ENCODE measurements at regions not wholly inside any gene's neighbourhood (a gene's known extent, or its start where the extent isn't known, plus 50 kb on each side); places are given as distances from the start of the nearest gene placed in this dataset.

DNA sequence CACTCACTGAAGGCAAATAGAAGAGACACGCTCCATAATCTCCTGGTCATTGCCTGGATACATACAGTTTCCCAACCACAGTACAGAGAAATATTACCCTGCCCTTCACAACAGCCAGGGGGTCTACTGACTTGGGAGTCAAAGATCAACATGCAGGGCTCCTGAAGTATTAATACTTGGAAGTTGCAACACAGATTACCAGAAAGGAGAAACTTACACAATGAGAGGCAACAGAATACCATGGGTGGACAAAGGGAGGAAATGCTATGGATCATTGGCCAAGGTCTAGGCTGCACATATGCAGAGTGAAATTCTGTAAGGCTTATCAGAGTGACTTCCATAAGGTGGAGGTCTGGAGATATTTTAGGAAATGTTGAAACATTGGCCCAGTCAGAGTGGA is 267.9 kb upstream of the FAT3 start:
- DNase-seq (ENCODE audit: low spot score): no peak

DNA sequence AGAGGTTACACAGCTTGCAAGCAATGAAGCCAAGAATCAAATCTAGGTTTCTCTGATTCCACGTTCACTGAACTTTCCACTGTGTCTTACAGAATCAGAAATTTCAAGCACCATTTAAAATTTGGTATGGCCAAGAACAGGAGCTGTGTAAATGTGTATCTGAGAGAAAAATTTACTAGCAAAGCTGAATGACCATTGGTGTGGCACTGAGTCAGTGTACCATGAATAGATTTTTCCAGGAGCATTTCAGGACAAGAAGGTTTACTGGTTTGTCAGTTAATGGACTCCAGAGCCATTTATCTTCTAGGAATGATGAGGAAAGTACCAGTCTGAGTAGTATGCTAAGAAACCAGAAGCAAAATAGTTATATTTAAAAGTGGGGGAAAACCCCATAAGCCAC is 269.4 kb upstream of the FAT3 start:
- DNase-seq (ENCODE audit: low spot score): no peak

DNA sequence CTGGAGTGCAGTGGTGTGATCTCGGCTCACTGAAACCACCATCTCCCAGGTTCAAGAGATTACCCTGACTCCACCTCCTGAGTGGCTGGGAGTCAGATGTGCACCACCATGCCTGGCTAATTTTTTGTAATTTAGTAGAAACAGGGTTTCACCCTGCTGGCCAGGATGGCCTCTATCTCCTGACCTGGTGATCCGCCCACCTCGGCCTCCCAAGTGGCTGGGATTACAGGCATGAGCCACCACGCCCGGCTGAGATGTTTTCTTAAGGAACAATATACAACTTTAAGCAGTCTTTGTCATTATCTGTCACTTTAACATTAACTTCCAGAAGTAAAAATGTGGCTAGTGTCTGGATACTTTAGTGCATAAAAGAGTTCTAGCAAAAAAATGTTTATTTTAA is 272.6 kb upstream of the FAT3 start:
- DNase-seq (ENCODE audit: low spot score): no peak

GRCh38 chr11:91947215-91947820 is 277.3 kb upstream of the FAT3 start:
- DNase-seq (ENCODE audit: low spot score): no peak

GRCh38 chr11:91946397-91946951 is 278.1 kb upstream of the FAT3 start:
- DNase-seq (ENCODE audit: low spot score): no peak

GRCh38 chr11:91935120-91935519 is 289.5 kb upstream of the FAT3 start:
- DNase-seq (ENCODE audit: low spot score): no peak

- no peak for DNase-seq (ENCODE audit: low spot score)
These were observed 292.3 kb upstream of the FAT3 start for GRCh38 chr11:91932151-91932821.

- DNase-seq (ENCODE audit: low spot score): no peak
These were observed 297.2 kb upstream of the FAT3 start for GRCh38 chr11:91927448-91927847.

DNA sequence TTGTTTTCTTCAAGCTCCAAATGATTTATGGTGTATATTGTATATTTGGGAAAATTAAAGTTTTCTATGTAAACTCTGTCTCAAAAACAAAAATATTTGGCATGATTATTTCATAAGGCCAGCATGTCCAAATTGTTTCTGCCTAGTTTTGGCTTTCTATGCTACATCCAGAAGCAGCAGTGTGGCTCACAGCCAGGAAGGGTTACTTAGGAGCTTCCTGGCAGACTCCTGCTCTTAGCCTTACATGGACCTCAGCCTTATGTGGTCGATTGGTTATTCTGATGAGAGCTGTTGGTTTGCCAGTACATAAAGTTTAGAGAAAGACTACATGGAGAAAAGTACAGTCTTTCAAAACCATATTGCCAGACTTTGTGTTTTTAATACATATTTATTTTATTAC is 297.7 kb upstream of the FAT3 start:
- DNase-seq (ENCODE audit: low spot score): no peak

DNA sequence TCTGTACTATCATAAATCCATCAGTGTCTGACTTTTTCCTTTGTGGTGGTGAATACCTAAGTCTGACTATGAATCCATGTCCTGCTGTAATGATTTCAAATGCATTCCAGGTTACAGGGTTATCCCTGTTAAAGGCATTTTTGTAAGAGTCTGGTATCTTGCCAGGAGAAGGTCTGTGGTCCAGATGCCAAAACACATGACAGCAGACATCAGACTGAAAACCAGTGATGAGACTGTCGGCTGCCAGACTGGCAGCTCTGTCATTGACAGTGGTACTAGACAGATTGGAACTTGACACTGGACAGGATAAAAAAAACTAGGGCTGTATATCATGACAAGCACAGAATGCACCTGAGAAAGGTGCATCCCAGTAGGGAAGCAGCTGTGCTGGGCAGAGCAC is 301.8 kb upstream of the FAT3 start:
- DNase-seq (ENCODE audit: low spot score): no peak

GRCh38 chr11:91921974-91922373 is 302.6 kb upstream of the FAT3 start:
- no peak for DNase-seq (ENCODE audit: low spot score)

DNA sequence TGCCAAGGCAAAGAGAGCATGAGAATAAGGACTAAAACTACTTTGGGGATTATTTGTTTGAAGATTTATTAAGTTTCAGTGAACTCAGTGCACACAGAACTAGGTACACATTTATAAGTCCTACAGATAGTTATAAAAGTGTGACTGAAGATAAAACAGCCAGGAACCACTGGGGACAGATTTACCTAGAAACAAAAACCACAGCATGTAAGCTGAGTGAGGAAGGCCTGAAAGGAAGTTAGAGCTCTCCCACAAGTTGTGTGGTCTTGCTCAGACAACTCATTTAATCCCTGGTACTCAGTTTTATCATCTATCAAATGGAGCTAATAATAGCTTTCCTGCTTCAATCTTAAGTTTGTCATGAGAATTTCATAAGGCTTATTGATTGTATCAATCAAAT is 311.2 kb upstream of the FAT3 start:
- DNase-seq (ENCODE audit: low spot score): no peak

DNA sequence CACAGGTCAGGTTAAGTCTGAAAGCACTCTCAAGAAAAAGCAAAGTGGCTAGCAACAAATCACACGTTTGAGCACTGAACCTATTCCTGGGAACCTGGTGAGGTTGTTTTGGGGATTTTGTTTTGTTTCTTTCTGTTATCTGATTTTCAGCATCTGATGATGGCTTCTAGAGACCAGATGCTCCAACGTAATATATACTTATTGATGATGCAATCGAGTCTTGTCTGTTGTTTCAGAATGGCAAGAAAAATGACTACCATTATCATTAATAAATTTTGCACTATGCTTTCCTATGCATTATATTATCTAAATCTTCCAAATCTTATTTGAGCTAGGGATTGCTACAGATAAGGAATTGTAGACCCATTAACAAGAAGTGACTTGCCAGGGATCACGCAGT is 312.3 kb upstream of the FAT3 start:
- DNase-seq (ENCODE audit: low spot score): no peak

DNA sequence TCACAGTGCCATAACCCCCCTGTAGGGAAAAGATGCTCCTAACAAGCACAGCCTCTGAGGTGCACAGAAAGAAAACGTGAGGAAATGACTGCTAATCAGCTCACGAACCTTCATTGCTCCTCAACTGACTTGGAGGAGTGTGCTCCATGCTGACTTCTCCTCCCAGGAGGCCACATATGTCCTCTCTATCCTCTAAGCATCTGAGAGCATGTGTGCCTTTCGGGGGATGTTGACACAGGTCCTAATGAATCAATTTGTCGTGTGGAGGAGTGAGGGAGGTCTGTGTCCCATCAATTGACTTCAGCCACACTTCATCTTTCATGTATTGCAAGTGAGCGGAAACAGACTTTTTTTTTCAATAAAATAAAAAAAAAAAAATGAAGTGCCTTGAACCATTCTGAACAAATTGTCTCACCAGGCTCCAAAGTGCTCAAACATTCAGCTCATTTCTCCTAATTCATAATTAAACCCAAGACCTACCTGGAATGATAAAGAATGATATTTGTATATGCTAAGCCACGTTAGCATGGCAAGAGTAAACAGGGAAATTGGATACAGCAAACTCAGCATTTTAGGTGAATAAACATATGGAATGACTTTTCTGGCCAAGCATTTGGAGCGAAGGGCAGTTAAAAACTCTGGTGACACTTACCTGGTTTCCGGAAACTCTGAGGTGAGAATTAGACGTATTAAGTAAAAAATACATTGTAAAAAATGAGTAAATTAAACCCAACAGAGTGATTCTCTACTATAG is 317.6 kb upstream of the FAT3 start:
- DNase-seq (ENCODE audit: low spot score): no peak

DNA sequence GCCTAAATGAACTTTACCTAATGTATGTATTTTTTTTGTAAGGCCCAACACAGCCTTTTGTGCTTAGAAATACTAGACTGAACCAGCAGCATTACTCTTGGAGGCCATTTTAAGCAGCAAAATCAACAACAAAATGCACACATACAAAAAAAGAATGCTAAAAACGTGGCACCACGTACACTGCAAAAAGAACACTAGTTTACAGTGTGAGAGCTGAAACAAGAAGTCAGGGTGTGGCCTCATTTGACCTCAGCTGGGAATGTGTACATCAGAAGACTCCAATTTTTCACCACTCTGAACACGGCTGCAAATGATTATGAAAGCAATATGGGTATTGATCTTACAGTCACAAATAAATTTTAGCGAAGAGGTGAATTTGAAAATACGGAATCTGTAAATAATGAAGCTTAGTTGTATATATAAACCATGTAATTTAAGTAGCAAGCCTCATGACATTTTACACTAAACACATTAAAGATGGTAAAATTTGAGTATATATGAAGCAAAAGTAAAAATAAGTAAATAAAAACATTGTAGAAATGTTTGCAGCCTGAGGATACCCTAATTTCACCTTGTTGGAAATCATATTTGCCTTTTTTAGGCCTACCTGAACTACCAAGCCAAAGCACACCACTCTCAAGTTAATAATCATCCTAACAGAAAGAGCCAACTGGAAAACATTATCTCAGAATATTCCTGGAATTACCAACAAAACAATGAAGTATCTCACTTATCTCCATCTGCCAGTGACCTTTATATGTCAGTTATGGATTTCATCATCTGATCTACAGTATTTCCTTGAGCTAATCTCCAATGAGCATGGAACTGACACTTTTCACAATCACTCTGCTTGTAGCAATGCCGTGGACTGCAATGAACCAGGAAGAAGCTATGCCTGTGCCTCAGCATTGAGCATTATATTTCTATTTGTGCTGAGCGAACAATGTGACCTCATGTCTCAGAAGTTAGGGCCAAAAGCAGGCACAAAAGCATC is 319.5 kb upstream of the FAT3 start:
- DNase-seq (ENCODE audit: low spot score): no peak

DNA sequence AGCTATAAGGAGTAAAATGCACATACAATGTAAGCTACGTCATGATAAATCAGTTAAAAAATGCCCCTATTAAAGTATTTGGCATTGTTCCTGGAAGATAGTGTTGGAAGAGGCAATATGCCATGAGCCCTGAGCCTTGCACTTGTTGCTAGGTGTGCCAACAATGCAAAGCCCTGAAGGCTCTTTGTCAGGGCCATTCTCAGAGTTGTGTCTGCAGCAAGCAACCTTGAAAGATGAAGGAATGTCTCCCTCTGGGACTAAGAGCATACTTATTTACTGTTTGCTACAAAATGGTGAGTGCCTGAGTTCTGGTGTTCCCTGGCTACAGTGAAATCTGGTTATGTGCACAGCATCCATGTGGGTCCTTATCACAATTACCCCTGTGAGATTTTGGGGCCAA is 322.3 kb upstream of the FAT3 start:
- no peak for DNase-seq (ENCODE audit: low spot score)

GRCh38 chr11:91880660-91881059 is 344.0 kb upstream of the FAT3 start:
- DNase-seq (ENCODE audit: low spot score): no peak

GRCh38 chr11:91876746-91877145 is 347.9 kb upstream of the FAT3 start:
- DNase-seq (ENCODE audit: low spot score): no peak

GRCh38 chr11:91872243-91872642 is 352.4 kb upstream of the FAT3 start:
- DNase-seq (ENCODE audit: low spot score): no peak

- DNase-seq (ENCODE audit: low spot score): no peak
These were observed 352.8 kb upstream of the FAT3 start for GRCh38 chr11:91871791-91872190.

DNA sequence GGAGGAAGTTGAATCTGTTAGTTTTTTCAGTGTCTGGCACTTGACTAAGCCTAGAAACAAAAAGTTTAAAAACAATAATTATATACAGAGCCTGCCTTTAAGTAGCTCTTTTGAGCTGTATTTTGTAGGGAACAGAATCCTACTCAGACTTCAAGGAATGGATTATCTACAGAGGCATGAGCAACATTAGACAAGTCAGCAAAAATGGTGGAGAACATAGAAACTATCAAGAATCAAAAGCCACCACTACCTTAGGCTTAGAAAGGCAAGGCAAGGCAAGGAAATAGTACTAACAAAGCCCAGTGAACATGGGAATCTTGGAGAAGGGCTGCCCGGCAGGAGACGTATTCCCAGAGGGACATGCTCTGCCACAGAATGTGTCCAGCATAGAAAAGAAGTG is 353.6 kb upstream of the FAT3 start:
- DNase-seq (ENCODE audit: low spot score): no peak

DNA sequence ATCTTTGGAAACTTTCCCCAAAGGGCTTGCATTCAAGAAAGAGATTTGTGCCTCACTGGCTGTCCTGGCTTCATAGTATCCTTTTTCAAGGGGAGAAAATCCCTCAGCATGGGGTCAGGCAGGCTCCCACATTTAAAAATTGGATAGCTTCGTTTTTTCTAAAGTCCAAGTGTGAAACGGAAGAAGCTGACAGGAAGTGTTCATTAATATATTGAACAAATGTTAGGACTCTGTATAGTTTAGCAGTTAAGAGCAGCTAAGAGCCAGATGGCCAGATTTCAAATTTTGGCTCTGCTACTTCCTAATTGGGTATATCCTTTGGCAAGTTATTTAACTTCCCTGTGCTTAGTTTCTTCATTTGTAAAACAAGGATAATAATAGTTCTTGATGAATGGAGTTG is 354.9 kb upstream of the FAT3 start:
- DNase-seq (ENCODE audit: low spot score): no peak

Measured in putamen (tissue), 1 donor.